K562 (cell line): ENCODE measurements at regions not wholly inside any gene's neighbourhood (a gene's known extent, or its start where the extent isn't known, plus 50 kb on each side); places are given as distances from the start of the nearest gene placed in this dataset.

Experiments used
- ZNF695 ChIP-seq: fragments of 450-650 bp; formaldehyde crosslinking; IDR thresholded peaks from 2 replicates; pipeline ENCODE4 v1.4.0; 2020; ENCODE audit warnings: mild to moderate bottlenecking, moderate library complexity
- TF ChIP-seq, protein P1 (sequence below), 2 experiments: fragments of 450-650 bp; formaldehyde crosslinking in 1 of 2; IDR thresholded peaks; 2 replicates each; pipeline versions ENCODE4 v1.4.0 to v1.6.1; 2014 to 2020; ENCODE audit warnings: mild to moderate bottlenecking in 2 of 2, borderline replicate concordance in 1 of 2, low read depth in 1 of 2

DNA sequence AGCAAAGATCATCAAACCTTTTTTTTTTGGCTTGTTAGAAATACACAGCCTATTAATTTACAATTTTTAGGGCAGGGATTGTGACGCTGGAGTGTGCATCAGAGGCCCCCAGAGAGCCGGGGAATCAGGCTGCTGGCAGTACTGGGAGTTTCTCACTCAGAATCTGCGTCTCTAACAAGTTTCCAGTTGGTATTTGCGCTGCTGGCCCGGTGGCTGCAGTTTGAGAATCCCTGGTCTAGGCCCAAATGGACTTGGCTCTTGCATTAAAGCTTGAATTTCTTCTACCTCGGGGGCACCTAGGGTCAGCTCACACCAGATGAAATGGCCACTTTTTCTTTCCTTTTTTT lies 150.9 kb upstream of the CIBAR2 start (continued):
- TF ChIP-seq, protein P1, sequence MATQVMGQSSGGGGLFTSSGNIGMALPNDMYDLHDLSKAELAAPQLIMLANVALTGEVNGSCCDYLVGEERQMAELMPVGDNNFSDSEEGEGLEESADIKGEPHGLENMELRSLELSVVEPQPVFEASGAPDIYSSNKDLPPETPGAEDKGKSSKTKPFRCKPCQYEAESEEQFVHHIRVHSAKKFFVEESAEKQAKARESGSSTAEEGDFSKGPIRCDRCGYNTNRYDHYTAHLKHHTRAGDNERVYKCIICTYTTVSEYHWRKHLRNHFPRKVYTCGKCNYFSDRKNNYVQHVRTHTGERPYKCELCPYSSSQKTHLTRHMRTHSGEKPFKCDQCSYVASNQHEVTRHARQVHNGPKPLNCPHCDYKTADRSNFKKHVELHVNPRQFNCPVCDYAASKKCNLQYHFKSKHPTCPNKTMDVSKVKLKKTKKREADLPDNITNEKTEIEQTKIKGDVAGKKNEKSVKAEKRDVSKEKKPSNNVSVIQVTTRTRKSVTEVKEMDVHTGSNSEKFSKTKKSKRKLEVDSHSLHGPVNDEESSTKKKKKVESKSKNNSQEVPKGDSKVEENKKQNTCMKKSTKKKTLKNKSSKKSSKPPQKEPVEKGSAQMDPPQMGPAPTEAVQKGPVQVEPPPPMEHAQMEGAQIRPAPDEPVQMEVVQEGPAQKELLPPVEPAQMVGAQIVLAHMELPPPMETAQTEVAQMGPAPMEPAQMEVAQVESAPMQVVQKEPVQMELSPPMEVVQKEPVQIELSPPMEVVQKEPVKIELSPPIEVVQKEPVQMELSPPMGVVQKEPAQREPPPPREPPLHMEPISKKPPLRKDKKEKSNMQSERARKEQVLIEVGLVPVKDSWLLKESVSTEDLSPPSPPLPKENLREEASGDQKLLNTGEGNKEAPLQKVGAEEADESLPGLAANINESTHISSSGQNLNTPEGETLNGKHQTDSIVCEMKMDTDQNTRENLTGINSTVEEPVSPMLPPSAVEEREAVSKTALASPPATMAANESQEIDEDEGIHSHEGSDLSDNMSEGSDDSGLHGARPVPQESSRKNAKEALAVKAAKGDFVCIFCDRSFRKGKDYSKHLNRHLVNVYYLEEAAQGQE (IDR thresholded peaks at IDR 0.05; ENCODE audit: borderline replicate concordance): no peak
- TF ChIP-seq, protein P1 (CRISPR knock-in tag; IDR thresholded peaks at IDR 0.05; ENCODE audit: low read depth): no peak
- TF ChIP-seq ZNF695 (CRISPR knock-in tag): no peak
